Vagina (tissue), 2 donors: ENCODE measurements at regions not wholly inside any gene's neighbourhood (a gene's known extent, or its start where the extent isn't known, plus 50 kb on each side); places are given as distances from the start of the nearest gene placed in this dataset.

Experiments used
- CTCF ChIP-seq, 3 experiments: fragments of 450-650 bp in 2 of 3; fragments of 200-600 bp in 1 of 3; sonication (generic) in 1 of 3; IDR thresholded peaks; one replicate each; pipeline ENCODE4 v1.5.1; 2017 to 2019; ENCODE audit warnings: antibody characterized with exemption in 3 of 3, mild to moderate bottlenecking in 2 of 3, moderate library complexity in 2 of 3
- POLR2A ChIP-seq, 2 donors: fragments of 450-650 bp; IDR thresholded peaks; one replicate each; pipeline ENCODE4 v1.6.1; 2017; ENCODE audit warnings: antibody characterized with exemption in 2 of 2, mild to moderate bottlenecking in 2 of 2, moderate library complexity in 2 of 2

DNA sequence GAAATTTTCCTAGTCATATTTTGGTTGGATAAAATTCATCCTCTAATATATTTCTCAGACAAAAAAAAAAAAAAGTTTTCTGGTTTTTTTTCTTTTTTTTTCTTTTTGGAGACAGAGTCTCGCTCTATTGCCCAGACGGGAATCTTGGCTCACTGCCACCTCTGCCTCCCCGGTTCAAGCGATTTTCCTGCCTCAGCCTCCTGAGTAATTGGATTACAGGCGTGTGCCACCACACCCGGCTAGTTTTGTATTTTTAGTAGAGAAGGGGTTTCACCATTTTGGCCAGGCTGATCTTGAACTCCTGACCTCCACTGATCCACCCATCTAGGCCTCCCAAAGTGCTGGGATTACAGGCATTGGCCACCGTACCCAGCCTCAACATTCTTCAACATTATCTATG lies 432.7 kb upstream of the PABPC4L start:
- no peak for TF ChIP-seq CTCF (IDR thresholded peaks at IDR 0.05)
- TF ChIP-seq POLR2A (IDR thresholded peaks at IDR 0.05), result no peak
